ENCODE measurements at regions not wholly inside any gene's neighbourhood (a gene's known extent, or its start where the extent isn't known, plus 50 kb on each side); places are given as distances from the start of the nearest gene placed in this dataset.

GRCh38 chr4:188316391-188316790, 177.2 kb downstream of the TRIML1 start:
- no peak for TF ChIP-seq YY1 (IDR thresholded peaks at IDR 0.05; ENCODE audit: extremely low read depth, insufficient replicate concordance, low read depth, low read length)
- TF ChIP-seq POLR2AphosphoS5 (IDR thresholded peaks at IDR 0.05; ENCODE audit: low read depth, low read length) = no peak
- TF ChIP-seq POLR2A (IDR thresholded peaks at IDR 0.05; ENCODE audit: borderline replicate concordance, extremely low read depth, insufficient read depth, insufficient read length) = no peak
- no peak for TF ChIP-seq CTCF (IDR thresholded peaks at IDR 0.05 in 2 of 3, conservative IDR thresholded peaks at IDR 0.05 in 1 of 3; ENCODE audit: borderline replicate concordance in 1 of 3, insufficient read depth in 1 of 3, low read depth in 2 of 3, low read length in 2 of 3)
- TF ChIP-seq EZH2phosphoT487 (IDR thresholded peaks at IDR 0.05; ENCODE audit: borderline replicate concordance) = no peak
- no peak for TF ChIP-seq ZNF274 (IDR thresholded peaks at IDR 0.05; ENCODE audit: low read depth, low read length)
- no peak for TF ChIP-seq EZH2 (IDR thresholded peaks at IDR 0.05)
- no peak for TF ChIP-seq SIN3A (IDR thresholded peaks at IDR 0.05; ENCODE audit: low read depth)
- no peak for TF ChIP-seq SP1 (IDR thresholded peaks at IDR 0.05; ENCODE audit: low read depth)
- TF ChIP-seq ZBTB33 (IDR thresholded peaks at IDR 0.05; ENCODE audit: extremely low read depth, insufficient replicate concordance, low read length) = no peak
